H9 (cell line): ENCODE measurements at regions not wholly inside any gene's neighbourhood (a gene's known extent, or its start where the extent isn't known, plus 50 kb on each side); places are given as distances from the start of the nearest gene placed in this dataset.

Experiments
- DNase-seq: peaks from one replicate; pipeline ENCODE4 v3.0.0-alpha.2; 2017
- H2AFZ ChIP-seq: one replicate; pipeline ENCODE4 v1.6.1; 2013; ENCODE audit warnings: mild to moderate bottlenecking, low read length, control low read depth, moderate library complexity
- H2AK5ac ChIP-seq: 2 replicates; pipeline ENCODE4 v1.6.1; 2013; ENCODE audit warnings: low read length, control low read depth, mixed read lengths; ENCODE audit not compliant: insufficient read length
- H2BK120ac ChIP-seq: one replicate; pipeline ENCODE4 v1.6.1; 2013; ENCODE audit warnings: low read depth, mild to moderate bottlenecking, low read length, control low read depth, inconsistent platforms; ENCODE audit not compliant: poor library complexity, severe bottlenecking
- H2BK12ac ChIP-seq: 2 replicates; pipeline ENCODE4 v1.6.1; 2013; ENCODE audit warnings: low read length, control low read depth, mixed read lengths, low read depth; ENCODE audit not compliant: insufficient read length
- H2BK15ac ChIP-seq: 2 replicates; pipeline ENCODE4 v1.6.1; 2013; ENCODE audit warnings: low read depth, low read length, control low read depth
- H2BK20ac ChIP-seq: one replicate; pipeline ENCODE4 v1.6.1; 2013; ENCODE audit warnings: low read depth, mild to moderate bottlenecking, low read length, control low read depth, inconsistent platforms; ENCODE audit not compliant: poor library complexity, severe bottlenecking
- H2BK5ac ChIP-seq: 2 replicates; pipeline ENCODE4 v1.6.1; 2013; ENCODE audit warnings: low read length, control low read depth, mixed read lengths; ENCODE audit not compliant: insufficient read length
- H3K14ac ChIP-seq: 2 replicates; pipeline ENCODE4 v1.6.1; 2013; ENCODE audit warnings: low read length, control low read depth; ENCODE audit not compliant: insufficient read depth
- H3K18ac ChIP-seq: 2 replicates; pipeline ENCODE4 v1.6.1; 2013; ENCODE audit warnings: low read depth, mild to moderate bottlenecking, mixed read lengths, low read length, control low read depth; ENCODE audit not compliant: insufficient read length
- H3K23ac ChIP-seq: 2 replicates; pipeline ENCODE4 v1.6.1; 2013; ENCODE audit warnings: low read length, control low read depth, mixed read lengths, low read depth; ENCODE audit not compliant: insufficient read length
- H3K23me2 ChIP-seq: 2 replicates; pipeline ENCODE4 v1.6.1; 2013; ENCODE audit warnings: low read depth, mild to moderate bottlenecking, mixed read lengths, low read length, control low read depth; ENCODE audit not compliant: insufficient read length, poor library complexity, severe bottlenecking
- H3K27ac ChIP-seq: 2 replicates; pipeline ENCODE4 v1.5.1; 2013; ENCODE audit warnings: low read length, control low read depth, mixed read lengths, low read depth; ENCODE audit not compliant: insufficient read length
- H3K27me3 ChIP-seq: 2 replicates; pipeline ENCODE4 v1.6.1; 2013; ENCODE audit warnings: low read length, control low read depth, inconsistent platforms; ENCODE audit not compliant: insufficient read depth
- H3K4ac ChIP-seq: 2 replicates; pipeline ENCODE4 v1.6.1; 2013; ENCODE audit warnings: low read depth, mild to moderate bottlenecking, control low read depth, inconsistent platforms, low read length, moderate library complexity
- H3K4me1 ChIP-seq: 2 replicates; pipeline ENCODE4 v1.6.1; 2013; ENCODE audit warnings: low read length, control low read depth, inconsistent platforms; ENCODE audit not compliant: insufficient read depth
- H3K4me2 ChIP-seq: 2 replicates; pipeline ENCODE4 v1.6.1; 2013; ENCODE audit warnings: low read length, control low read depth, mixed read lengths; ENCODE audit not compliant: insufficient read length, insufficient read depth
- H3K56ac ChIP-seq: 2 replicates; pipeline ENCODE4 v1.6.1; 2013; ENCODE audit warnings: low read depth, mild to moderate bottlenecking, mixed read lengths, low read length, control low read depth; ENCODE audit not compliant: insufficient read length
- H3K79me1 ChIP-seq: 2 replicates; pipeline ENCODE4 v1.6.1; 2013; ENCODE audit warnings: low read depth, mild to moderate bottlenecking, moderate library complexity, low read length, control low read depth, inconsistent platforms; ENCODE audit not compliant: insufficient read depth, poor library complexity, severe bottlenecking
- H3K79me2 ChIP-seq: 2 replicates; pipeline ENCODE4 v1.6.1; 2013; ENCODE audit warnings: low read length, control low read depth, inconsistent platforms; ENCODE audit not compliant: insufficient read depth
- H3K9ac ChIP-seq: 2 replicates; pipeline ENCODE4 v1.6.1; 2013; ENCODE audit warnings: low read length, control low read depth, mixed read lengths; ENCODE audit not compliant: insufficient read length; ENCODE audit errors: extremely low read depth
- H3K9me3 ChIP-seq: one replicate; pipeline ENCODE4 v1.6.1; 2013; ENCODE audit warnings: low read depth, low read length, inconsistent platforms; ENCODE audit not compliant: control insufficient read depth
- H3T11ph ChIP-seq: one replicate; pipeline ENCODE4 v1.6.1; 2013; ENCODE audit warnings: mild to moderate bottlenecking, low read length, control low read depth, inconsistent platforms
- H4K20me1 ChIP-seq: one replicate; pipeline ENCODE4 v1.6.1; 2013; ENCODE audit not compliant: control insufficient read depth, insufficient read length, insufficient read depth
- H4K5ac ChIP-seq: 2 replicates; pipeline ENCODE4 v1.6.1; 2013; ENCODE audit warnings: low read depth, mild to moderate bottlenecking, mixed read lengths, low read length, control low read depth; ENCODE audit not compliant: insufficient read length
- H4K8ac ChIP-seq: replicated peaks from 2 replicates; pipeline ENCODE4 v1.6.1; 2013; ENCODE audit warnings: low read length, control low read depth, mixed read lengths, low read depth; ENCODE audit not compliant: insufficient read length
- H4K91ac ChIP-seq: 2 replicates; pipeline ENCODE4 v1.6.1; 2013; ENCODE audit warnings: low read depth, mild to moderate bottlenecking, moderate library complexity, mixed read lengths, low read length, control low read depth; ENCODE audit not compliant: insufficient read length
- H3K27ac Mint-ChIP-seq, 3 experiments: 2 replicates in 2 of 3; 3 replicates in 1 of 3; pipeline ENCODE4 v1.8.0; 2020 to 2021; ENCODE audit warnings: mixed read lengths in 3 of 3, mild to moderate bottlenecking in 1 of 3, moderate library complexity in 1 of 3
- H3K27me3 Mint-ChIP-seq: 2 replicates; pipeline ENCODE4 v1.8.0; 2021; ENCODE audit warnings: low read depth, mild to moderate bottlenecking, moderate library complexity, mixed read lengths
- H3K36me3 Mint-ChIP-seq, 3 experiments: 2 replicates in 2 of 3; 3 replicates in 1 of 3; pipeline ENCODE4 v1.8.0; 2020 to 2021; ENCODE audit warnings: low read depth in 3 of 3, mixed read lengths in 3 of 3; ENCODE audit not compliant: insufficient read depth in 1 of 3
- H3K4me1 Mint-ChIP-seq, 2 experiments: 2 replicates each; pipeline ENCODE4 v1.8.0; 2020; ENCODE audit warnings: mixed read lengths in 2 of 2
- H3K4me3 Mint-ChIP-seq, 2 experiments: 2 replicates in 1 of 2; 3 replicates in 1 of 2; pipeline ENCODE4 v1.8.0; 2020 to 2021; ENCODE audit warnings: mild to moderate bottlenecking in 2 of 2, mixed read lengths in 2 of 2, moderate library complexity in 1 of 2
- H3K9me3 Mint-ChIP-seq, 2 experiments: 2 replicates in 1 of 2; 3 replicates in 1 of 2; pipeline ENCODE4 v1.8.0; 2020; ENCODE audit warnings: mild to moderate bottlenecking in 2 of 2, mixed read lengths in 2 of 2, moderate library complexity in 1 of 2
- CTCF ChIP-seq: fragments of 200-600 bp; sonication (generic); conservative IDR thresholded peaks from 3 replicates; pipeline ENCODE4 v1.8.0; 2021; ENCODE audit warnings: antibody characterized with exemption, mild to moderate bottlenecking
- WGBS: extraction: QIAGEN DNeasy Blood & Tissue Kit; methylation state at CpG from one replicate; pipeline ENCODE4 v1.1.7; 2013; ENCODE audit warnings: missing lambda C conversion rate, low lambda C conversion rate, mixed read lengths; ENCODE audit not compliant: insufficient read length; ENCODE audit errors: extremely low coverage; 5-methylcytosine and 5-hydroxymethylcytosine counted together

- TF ChIP-seq CTCF, result no peak
- no peak overlapping the region for H4K91ac ChIP-seq
- no peaks in the 10 kb centered on the region for H3K23me2 ChIP-seq
- H3K27me3 ChIP-seq, result no peaks in the 10 kb centered on the region
- Mint-ChIP-seq H3K9me3 (peaks cover 71 to 86% of the 10 kb centered on the region in 2 experiments), H3K4me1 (no peaks in the 10 kb centered on the region), H3K4me3 (no peak overlapping the region), H3K36me3 (peaks cover 4 to 20% (median 13%) of the 10 kb centered on the region in 3 experiments; a peak in 5 of 7 replicates), H3K27me3 (peaks cover 6% of the 10 kb centered on the region; the same call in 1 of the 2 replicates), H3K27ac (no peak overlapping the region)
- H3K14ac ChIP-seq, result no peak overlapping the region
- H3K18ac ChIP-seq, result no peak overlapping the region
- H3T11ph ChIP-seq, result no peak overlapping the region
- no peak overlapping the region for H3K27ac ChIP-seq
- H3K4me2 ChIP-seq, result no peak overlapping the region
- no peak overlapping the region for H3K4ac ChIP-seq
- no peak overlapping the region for H2AFZ ChIP-seq
- no peaks in the 10 kb centered on the region for H3K4me1 ChIP-seq
- H3K56ac ChIP-seq, result no peak overlapping the region
- no peaks in the 10 kb centered on the region for H4K20me1 ChIP-seq
- H4K8ac ChIP-seq, result no peak overlapping the region
- H3K79me2 ChIP-seq, result no peaks in the 10 kb centered on the region
- no peak overlapping the region for H2BK20ac ChIP-seq
- WGBS, result no CpG with 5 or more reads among the region's 3 CpGs
- no peak overlapping the region for H2BK12ac ChIP-seq
- no peak overlapping the region for H2BK120ac ChIP-seq
- no peaks in the 10 kb centered on the region for H3K79me1 ChIP-seq
- peaks cover 65% of the 10 kb centered on the region for H3K9me3 ChIP-seq
- H3K9ac ChIP-seq, result no peak overlapping the region
- H2AK5ac ChIP-seq, result no peak overlapping the region
- no peak overlapping the region for H2BK5ac ChIP-seq
- H3K23ac ChIP-seq, result no peak overlapping the region
- no peak for DNase-seq
- H2BK15ac ChIP-seq, result no peak overlapping the region
- no peak overlapping the region for H4K5ac ChIP-seq
Measured at GRCh38 chr22:47228767-47229166, 466.3 kb downstream of the TBC1D22A start.
